ENCODE measurements at regions not wholly inside any gene's neighbourhood (a gene's known extent, or its start where the extent isn't known, plus 50 kb on each side); places are given as distances from the start of the nearest gene placed in this dataset.

DNA sequence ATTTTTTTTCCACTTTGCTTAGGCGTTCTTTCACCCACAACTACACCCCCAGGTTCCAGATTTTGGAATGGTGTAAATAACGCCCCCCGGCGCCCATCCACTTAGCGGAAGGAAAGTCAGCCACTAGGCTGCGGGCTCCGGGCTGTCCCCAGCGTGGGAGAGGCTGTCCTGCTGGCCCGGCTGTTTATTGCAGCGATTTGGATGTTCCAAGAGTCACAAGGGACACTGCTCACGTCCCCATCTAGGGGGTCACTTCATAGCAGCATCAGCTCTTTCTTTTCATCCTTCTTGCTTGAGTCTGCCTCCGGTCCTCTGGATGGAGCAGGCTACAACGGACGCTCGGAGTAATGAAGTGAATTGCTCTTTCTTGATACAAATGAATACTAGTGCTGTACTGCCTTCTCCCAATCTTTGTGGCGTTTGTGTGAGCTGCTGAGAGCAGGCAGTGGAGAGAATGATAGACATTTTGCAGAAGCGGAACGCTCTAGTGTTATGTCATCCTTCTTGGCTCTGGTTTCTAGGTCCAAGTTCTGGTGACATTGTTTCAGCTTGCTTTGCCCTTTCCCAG, 50.7 kb upstream of the PAIP2B start:
- peaks cover 5 to 19% (median 16%) of the 10 kb centered on the region in 4 donors for H3K4me1 Mint-ChIP-seq
- H3K9me3 Mint-ChIP-seq = peaks cover 0 to 6% (median under 1%) of the 10 kb centered on the region in 9 donors
- peak overlapping the region in 2 of 10 donors; percentile 16 to 69 for H3K27ac Mint-ChIP-seq
- DNase-seq = peak in 2 of 10 donors; percentile 17
- ATAC-seq = no peak
- peaks cover 0 to under 1% (median 0%) of the 10 kb centered on the region in 3 donors for H3K36me3 Mint-ChIP-seq
- POLR2A ChIA-PET = interaction anchor here (1.9 kb wide), 1 partner anchor 54 kb away, joined by 11 read pairs; the partner anchor contains the start of gene ZNF638
- H3K4me3 Mint-ChIP-seq = peak overlapping the region; percentile 72 to 88 (median 76)
- peaks cover 48 to 90% (median 66%) of the 10 kb centered on the region in 5 donors for H3K27me3 Mint-ChIP-seq

DNA sequence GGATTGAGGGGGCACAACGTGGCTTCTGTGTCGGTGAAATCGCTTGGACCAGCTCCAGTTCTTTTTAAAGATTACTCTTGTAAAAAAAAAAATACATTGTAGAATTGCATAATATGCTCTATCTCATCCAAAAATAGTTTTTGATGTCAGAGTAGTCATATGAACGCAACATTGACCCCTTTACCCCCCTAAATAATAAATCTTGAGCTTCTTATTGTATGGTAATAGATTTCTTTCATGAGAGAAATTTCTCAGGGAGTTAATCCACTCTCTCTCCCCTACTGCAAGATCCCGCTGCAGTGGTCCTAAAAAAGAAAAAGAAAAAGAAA, 50.2 kb upstream of the PAIP2B start:
- Mint-ChIP-seq H3K27me3 (peaks cover 50 to 90% (median 66%) of the 10 kb centered on the region in 5 donors), H3K36me3 (peaks cover 0 to 6% (median 0%) of the 10 kb centered on the region in 3 donors), H3K4me3 (peak overlapping the region; percentile 72 to 88 (median 76)), H3K9me3 (peaks cover 0 to 6% (median 2%) of the 10 kb centered on the region in 9 donors), H3K4me1 (peaks cover 5 to 19% (median 16%) of the 10 kb centered on the region in 4 donors), H3K27ac (no peak overlapping the region)
- no peak for ATAC-seq
- no peak for DNase-seq
- POLR2A ChIA-PET = interaction anchor here (1.9 kb wide), 1 partner anchor 55 kb away, joined by 11 read pairs; the partner anchor contains the start of gene ZNF638

DNA sequence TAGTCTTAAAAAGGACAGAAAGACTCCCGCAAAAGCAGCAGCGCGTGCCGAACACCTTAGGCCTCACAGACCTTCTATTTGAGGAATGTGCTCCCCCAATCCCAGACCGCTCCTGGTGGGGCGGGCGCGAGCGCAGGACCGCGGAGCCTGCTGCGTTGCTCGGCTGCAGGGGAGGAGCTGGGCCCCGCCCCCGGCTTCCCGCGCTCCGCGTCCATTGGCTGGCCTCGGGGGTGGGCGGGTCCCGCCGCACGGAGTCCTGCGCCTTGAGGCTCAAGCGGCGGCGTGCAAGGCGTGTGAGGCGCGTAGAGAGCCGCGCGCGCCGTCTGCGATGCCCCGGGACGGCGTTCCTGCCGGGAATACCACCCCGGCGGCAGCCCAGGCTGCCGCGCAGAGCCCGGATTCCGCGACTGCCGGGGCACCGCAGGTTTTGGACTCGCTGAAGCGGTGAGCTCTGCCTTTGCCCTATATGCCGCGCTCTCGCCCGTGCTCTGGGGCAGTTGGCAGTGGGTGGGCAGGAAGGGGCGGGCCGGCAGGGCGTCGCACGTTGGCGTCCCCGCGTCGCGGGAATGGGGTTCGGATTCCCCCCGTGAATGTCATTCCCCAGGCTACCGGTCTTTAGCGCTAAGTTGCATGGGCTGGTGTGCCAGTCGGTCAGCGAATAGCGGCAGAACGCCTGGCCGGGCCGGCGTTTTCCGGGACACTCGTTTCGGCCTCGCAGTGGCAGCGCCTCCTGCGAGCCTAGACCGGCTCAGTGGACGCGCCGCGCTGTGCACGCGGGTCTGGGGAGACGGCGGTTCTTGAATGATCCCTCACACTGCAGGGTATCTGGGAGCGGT, 49.6 kb upstream of the PAIP2B start:
- Mint-ChIP-seq H3K27ac (no peak overlapping the region), H3K4me1 (peaks cover 5 to 19% (median 16%) of the 10 kb centered on the region in 4 donors), H3K27me3 (peaks cover 54 to 90% (median 68%) of the 10 kb centered on the region in 5 donors), H3K4me3 (peak overlapping the region; percentile 72 to 88 (median 76)), H3K36me3 (peaks cover 0 to 7% (median 3%) of the 10 kb centered on the region in 3 donors), H3K9me3 (peaks cover 0 to 6% (median 3%) of the 10 kb centered on the region in 9 donors)
- ATAC-seq (peak; percentile 98 to 99), DNase-seq (peak; percentile 71 to 86 (median 83))
- POLR2A ChIA-PET = interaction anchor here (1.9 kb wide), 1 partner anchor 55 kb away, joined by 11 read pairs; the partner anchor contains the start of gene ZNF638

Data from naive thymus-derived CD8-positive, alpha-beta T cell (primary cell).